WERI-Rb-1 (cell line): ENCODE measurements at regions not wholly inside any gene's neighbourhood (a gene's known extent, or its start where the extent isn't known, plus 50 kb on each side); places are given as distances from the start of the nearest gene placed in this dataset.

Source experiments
- DNase-seq: peaks from one replicate; pipeline ENCODE4 v3.0.0-alpha.2; 2020
- H3K27ac ChIP-seq: fragments of 250-450 bp; sonication (Bioruptor Pico); 2 replicates; pipeline ENCODE4 v1.5.1; 2020; ENCODE audit warnings: mild to moderate bottlenecking, moderate library complexity
- H3K27me3 ChIP-seq: fragments of 250-450 bp; sonication (Bioruptor Pico); 2 replicates; pipeline ENCODE4 v1.5.1; 2021; ENCODE audit warnings: mild to moderate bottlenecking, low read depth, moderate library complexity; ENCODE audit not compliant: insufficient read depth, severe bottlenecking
- H3K36me3 ChIP-seq: fragments of 250-450 bp; sonication (Bioruptor Pico); 2 replicates; pipeline ENCODE4 v1.5.1; 2020; ENCODE audit warnings: mild to moderate bottlenecking, moderate library complexity
- H3K4me3 ChIP-seq: 2 replicates; pipeline ENCODE4 v1.5.1; 2011; ENCODE audit warnings: low read depth, mild to moderate bottlenecking, control low read depth, low read length
- H3K9me3 ChIP-seq: fragments of 250-450 bp; sonication (Bioruptor Pico); 2 replicates; pipeline ENCODE4 v1.5.1; 2021; ENCODE audit warnings: mild to moderate bottlenecking, moderate library complexity; ENCODE audit not compliant: severe bottlenecking
- TF ChIP-seq, protein P1 (sequence below): IDR thresholded peaks from 2 replicates; pipeline ENCODE4 v1.5.1; 2011; ENCODE audit warnings: low read depth, mild to moderate bottlenecking, control low read depth, inconsistent platforms, low read length

- no peaks in the 10 kb centered on the region for H3K36me3 ChIP-seq
- H3K27ac ChIP-seq, result no peak overlapping the region
- no peaks in the 10 kb centered on the region for H3K9me3 ChIP-seq
- DNase-seq, result no peak
- peaks cover 51% of the 10 kb centered on the region for H3K27me3 ChIP-seq
- TF ChIP-seq, protein P1, sequence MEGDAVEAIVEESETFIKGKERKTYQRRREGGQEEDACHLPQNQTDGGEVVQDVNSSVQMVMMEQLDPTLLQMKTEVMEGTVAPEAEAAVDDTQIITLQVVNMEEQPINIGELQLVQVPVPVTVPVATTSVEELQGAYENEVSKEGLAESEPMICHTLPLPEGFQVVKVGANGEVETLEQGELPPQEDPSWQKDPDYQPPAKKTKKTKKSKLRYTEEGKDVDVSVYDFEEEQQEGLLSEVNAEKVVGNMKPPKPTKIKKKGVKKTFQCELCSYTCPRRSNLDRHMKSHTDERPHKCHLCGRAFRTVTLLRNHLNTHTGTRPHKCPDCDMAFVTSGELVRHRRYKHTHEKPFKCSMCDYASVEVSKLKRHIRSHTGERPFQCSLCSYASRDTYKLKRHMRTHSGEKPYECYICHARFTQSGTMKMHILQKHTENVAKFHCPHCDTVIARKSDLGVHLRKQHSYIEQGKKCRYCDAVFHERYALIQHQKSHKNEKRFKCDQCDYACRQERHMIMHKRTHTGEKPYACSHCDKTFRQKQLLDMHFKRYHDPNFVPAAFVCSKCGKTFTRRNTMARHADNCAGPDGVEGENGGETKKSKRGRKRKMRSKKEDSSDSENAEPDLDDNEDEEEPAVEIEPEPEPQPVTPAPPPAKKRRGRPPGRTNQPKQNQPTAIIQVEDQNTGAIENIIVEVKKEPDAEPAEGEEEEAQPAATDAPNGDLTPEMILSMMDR, result no peak
- no peak overlapping the region for H3K4me3 ChIP-seq
Observed at GRCh38 chr5:160925281-160925680, 73.3 kb upstream of the ATP10B start.

GRCh38 chr5:160923936-160924710 is 72.1 kb upstream of the ATP10B start:
- DNase-seq, result no peak
- H3K36me3 ChIP-seq, result no peaks in the 10 kb centered on the region
- no peak overlapping the region for H3K27ac ChIP-seq
- no peak overlapping the region for H3K4me3 ChIP-seq
- H3K27me3 ChIP-seq, result peaks cover 50% of the 10 kb centered on the region
- H3K9me3 ChIP-seq, result no peaks in the 10 kb centered on the region
- TF ChIP-seq, protein P1, result no peak

- TF ChIP-seq, protein P1, result no peak
- no peak for DNase-seq
Observed at GRCh38 chr5:160923411-160923810, 71.4 kb upstream of the ATP10B start.

DNA sequence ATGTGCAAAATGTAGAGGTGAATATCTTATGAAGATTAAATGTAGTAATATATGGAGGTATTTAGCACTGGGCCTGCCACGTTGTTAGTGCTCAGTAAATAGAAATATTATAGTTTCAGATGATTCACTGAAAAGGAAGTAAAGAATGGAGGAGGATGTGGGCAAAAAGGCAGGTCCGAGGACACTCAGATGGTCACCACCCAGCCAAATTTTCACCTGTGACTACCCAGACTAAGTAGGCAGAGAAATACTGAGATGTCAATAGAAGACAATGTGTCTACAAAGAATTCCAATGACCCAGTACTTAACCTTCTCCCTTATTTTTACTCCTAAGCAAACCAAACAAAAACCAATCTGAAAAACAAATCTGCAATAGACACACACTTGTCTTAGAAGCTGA is 70.3 kb upstream of the ATP10B start:
- H3K27ac ChIP-seq, result no peak overlapping the region
- H3K9me3 ChIP-seq, result no peaks in the 10 kb centered on the region
- TF ChIP-seq, protein P1, result no peak
- peaks cover 48% of the 10 kb centered on the region for H3K27me3 ChIP-seq
- no peaks in the 10 kb centered on the region for H3K36me3 ChIP-seq
- no peak overlapping the region for H3K4me3 ChIP-seq
- DNase-seq, result no peak

More at GRCh38 chr5:160923411-160923810, 71.4 kb upstream of the ATP10B start:
- Histone ChIP-seq H3K27ac (no peak overlapping the region), H3K36me3 (no peaks in the 10 kb centered on the region), H3K4me3 (no peak overlapping the region), H3K27me3 (peaks cover 50% of the 10 kb centered on the region), H3K9me3 (no peaks in the 10 kb centered on the region)

DNA sequence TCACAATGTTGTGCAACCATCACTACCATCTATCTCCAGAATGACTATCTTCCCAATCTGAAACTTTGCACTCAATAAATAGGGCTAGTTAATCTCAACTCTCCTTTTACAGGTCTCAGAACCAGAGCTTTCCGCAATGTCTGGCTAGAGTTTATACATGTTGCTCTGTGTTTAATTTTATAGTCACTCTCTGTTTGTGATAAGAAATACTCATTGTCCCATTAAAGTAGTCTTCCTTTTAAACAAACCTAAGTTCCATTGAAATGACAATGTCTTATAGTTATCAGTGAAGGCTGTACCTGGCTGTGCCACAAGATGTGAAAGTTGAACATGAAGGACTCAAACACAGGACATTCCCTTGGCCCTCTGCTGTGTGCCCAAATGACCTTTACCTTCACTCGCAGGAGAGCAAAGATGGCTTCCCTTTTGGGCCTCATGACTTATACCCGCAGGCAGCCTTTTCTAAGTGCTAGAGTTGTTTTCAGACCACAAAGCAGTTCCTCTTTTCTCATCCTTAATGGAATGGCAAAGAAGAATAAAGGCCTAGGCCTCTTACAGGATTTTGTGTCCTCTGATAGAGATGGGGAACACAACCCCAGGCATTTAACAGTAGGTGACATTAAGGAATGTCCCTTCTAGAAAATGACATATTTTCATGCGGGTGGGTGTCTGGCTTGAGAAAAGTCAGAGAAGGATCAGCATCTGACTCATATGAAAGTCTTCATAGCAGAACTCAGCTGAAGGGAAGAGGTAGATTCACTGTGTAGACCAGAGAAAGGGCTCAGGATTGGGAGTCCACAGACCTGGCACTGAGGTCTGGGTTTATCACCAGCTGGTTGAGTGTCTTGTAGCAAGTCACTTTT is 69.6 kb upstream of the ATP10B start:
- H3K9me3 ChIP-seq, result no peaks in the 10 kb centered on the region
- H3K27ac ChIP-seq, result no peak overlapping the region
- no peaks in the 10 kb centered on the region for H3K36me3 ChIP-seq
- no peak overlapping the region for H3K4me3 ChIP-seq
- no peak for DNase-seq
- TF ChIP-seq, protein P1, result no peak
- peaks cover 49% of the 10 kb centered on the region for H3K27me3 ChIP-seq
